Amniotic stem cell (primary cell): ENCODE measurements at regions not wholly inside any gene's neighbourhood (a gene's known extent, or its start where the extent isn't known, plus 50 kb on each side); places are given as distances from the start of the nearest gene placed in this dataset.
"Not testable (repeated sequence)": the region's sequence is repeated elsewhere in the genome, so short reads cannot be mapped to it uniquely, and the experiment has no call there.

Experiments used
- DNase-seq: peaks from one replicate; lab custom pipeline; 2025; lab: John Stamatoyannopoulos, UW

GRCh38 chr3:148500881-148501280 is 196.8 kb upstream of the AGTR1 start:
- DNase-seq: no peak

- no peak for DNase-seq
Observed at GRCh38 chr3:148510116-148510515, 187.6 kb upstream of the AGTR1 start.

GRCh38 chr3:148510561-148510960 is 187.1 kb upstream of the AGTR1 start:
- no peak for DNase-seq

- DNase-seq: no peak
Observed at GRCh38 chr3:148512648-148513047, 185.1 kb upstream of the AGTR1 start.

- DNase-seq: no peak
Observed at GRCh38 chr3:148513096-148513543, 184.6 kb upstream of the AGTR1 start.

- no peak for DNase-seq
Observed at GRCh38 chr3:148518520-148518919, 179.2 kb upstream of the AGTR1 start.

GRCh38 chr3:148525621-148526020 is 172.1 kb upstream of the AGTR1 start:
- not testable (repeated sequence) for DNase-seq

GRCh38 chr3:148528024-148528423 is 169.7 kb upstream of the AGTR1 start:
- DNase-seq: no peak

GRCh38 chr3:148531836-148532235 is 165.9 kb upstream of the AGTR1 start:
- no peak for DNase-seq

GRCh38 chr3:148532326-148532725 is 165.4 kb upstream of the AGTR1 start:
- DNase-seq: no peak

- no peak for DNase-seq
Observed at GRCh38 chr3:148532774-148533173, 164.9 kb upstream of the AGTR1 start.

GRCh38 chr3:148534089-148534988 is 163.4 kb upstream of the AGTR1 start:
- DNase-seq: no peak

GRCh38 chr3:148535001-148535400 is 162.7 kb upstream of the AGTR1 start:
- DNase-seq: no peak

GRCh38 chr3:148540266-148540665 is 157.4 kb upstream of the AGTR1 start:
- no peak for DNase-seq

- DNase-seq: no peak
Observed at GRCh38 chr3:148540851-148541250, 156.9 kb upstream of the AGTR1 start.

GRCh38 chr3:148546959-148547358 is 150.7 kb upstream of the AGTR1 start:
- no peak for DNase-seq

GRCh38 chr3:148551767-148552260 is 145.9 kb upstream of the AGTR1 start:
- no peak for DNase-seq

- no peak for DNase-seq
Observed at GRCh38 chr3:148554367-148554766, 143.3 kb upstream of the AGTR1 start.

GRCh38 chr3:148556664-148557063 is 141.0 kb upstream of the AGTR1 start:
- DNase-seq: no peak

- DNase-seq: not testable (repeated sequence)
Observed at GRCh38 chr3:148577579-148577978, 120.1 kb upstream of the AGTR1 start.

GRCh38 chr3:148582126-148582525 is 115.6 kb upstream of the AGTR1 start:
- no peak for DNase-seq

- DNase-seq: no peak
Observed at GRCh38 chr3:148583793-148584192, 113.9 kb upstream of the AGTR1 start.

- DNase-seq: no peak
Observed at GRCh38 chr3:148584438-148584837, 113.3 kb upstream of the AGTR1 start.
